Activated T-cell treated with anti-CD3 and anti-CD28 coated beads for 4 hours (primary cell): ENCODE measurements at regions not wholly inside any gene's neighbourhood (a gene's known extent, or its start where the extent isn't known, plus 50 kb on each side); places are given as distances from the start of the nearest gene placed in this dataset.
"Not testable (repeated sequence)": the region's sequence is repeated elsewhere in the genome, so short reads cannot be mapped to it uniquely, and the experiment has no call there.

ENCODE experiments used
- DNase-seq: peaks from one replicate; pipeline ENCODE4 v3.0.0-alpha.2; 2020

DNA sequence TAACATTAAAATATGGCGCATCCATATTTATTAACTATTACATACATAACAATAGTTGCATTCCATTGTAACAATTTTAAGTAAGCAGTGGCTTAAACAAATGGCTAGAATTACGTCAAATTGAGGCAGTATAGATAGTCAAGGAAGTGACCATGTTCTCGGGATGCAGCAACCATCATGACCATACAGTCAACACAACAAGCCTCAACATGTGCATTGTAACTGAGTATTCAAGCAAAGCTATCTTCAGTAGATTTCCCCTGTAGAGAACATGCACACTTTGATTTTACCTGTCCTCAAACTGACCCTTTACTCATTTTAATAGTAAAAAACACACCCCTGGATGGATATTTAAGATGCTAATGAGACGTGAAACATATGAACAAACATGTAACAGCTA, 356.4 kb downstream of the HINT1 start:
- no peak for DNase-seq

DNA sequence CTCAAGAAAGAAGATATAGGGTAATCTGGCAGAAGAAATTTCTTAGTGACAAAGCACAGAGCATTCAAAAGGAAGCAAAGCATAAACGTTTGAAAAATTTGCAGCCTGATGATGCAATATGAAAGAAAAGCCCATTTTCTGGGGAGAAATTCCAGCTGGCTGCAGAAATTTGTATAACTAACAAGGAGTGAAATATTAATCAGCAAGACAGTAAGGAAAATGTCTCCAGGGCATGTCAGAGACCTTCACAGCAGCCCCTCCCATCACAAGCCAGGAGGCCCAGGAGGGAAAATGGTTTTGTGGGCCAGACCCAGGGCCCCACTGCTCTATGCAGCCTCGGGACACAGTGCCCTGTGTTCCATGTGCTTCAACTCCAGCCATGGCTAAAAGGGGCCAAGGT, 359.4 kb downstream of the HINT1 start:
- DNase-seq, result no peak

DNA sequence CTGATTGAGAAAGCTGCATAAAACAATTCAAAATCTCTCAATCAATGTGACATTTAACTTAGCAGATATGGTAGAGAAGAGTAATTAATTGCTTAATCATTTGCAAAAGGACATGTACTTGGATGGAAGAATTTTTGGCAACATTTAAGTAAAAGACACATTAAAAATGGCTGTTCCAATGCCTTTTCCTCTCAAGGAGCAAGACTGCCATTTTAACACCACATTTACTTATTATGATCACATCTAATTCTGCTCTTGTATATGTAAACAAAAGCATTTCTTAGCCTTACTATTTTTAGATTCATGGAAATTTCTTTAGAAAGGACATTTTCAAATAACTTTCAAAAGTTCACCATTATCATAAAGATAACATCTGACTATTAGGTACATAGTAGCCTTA, 360.0 kb downstream of the HINT1 start:
- DNase-seq, result no peak

DNA sequence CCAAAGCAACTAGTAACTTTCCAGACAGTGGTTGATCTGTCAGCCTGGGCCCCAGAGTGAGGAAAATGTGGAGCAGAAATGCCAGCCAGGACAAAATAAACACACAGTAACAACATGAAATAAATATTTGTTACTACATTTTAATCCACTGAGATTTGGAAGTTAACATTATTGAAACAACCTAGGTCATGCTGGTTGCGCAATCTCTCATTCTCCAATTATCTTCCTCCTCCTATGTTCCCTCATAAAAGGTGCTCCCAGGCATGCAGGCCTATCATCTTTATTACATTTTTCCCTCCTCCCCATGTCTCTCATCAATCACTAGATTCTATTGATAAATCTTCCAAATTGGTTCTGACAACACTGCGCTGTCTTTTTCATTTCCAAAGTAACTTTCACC, 363.1 kb downstream of the HINT1 start:
- no peak for DNase-seq

DNA sequence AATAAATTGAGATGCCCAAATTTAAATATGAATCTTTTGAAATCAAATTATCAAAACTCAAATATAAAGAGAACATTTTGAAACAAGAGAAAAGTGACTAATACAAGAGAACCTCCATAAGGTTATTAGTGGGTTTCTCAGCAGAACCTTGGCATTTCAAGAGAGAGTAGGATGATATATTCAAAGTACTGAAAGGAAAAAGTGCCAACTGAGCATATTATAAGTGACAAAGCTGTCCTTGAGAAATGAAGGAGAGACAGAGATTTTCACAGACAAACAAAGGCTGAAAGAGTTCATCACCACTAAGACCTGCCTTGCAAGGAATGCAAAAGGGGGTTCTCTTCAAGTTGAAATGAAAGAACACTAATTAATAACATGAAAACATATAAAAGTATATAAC, 366.0 kb downstream of the HINT1 start:
- no peak for DNase-seq

DNA sequence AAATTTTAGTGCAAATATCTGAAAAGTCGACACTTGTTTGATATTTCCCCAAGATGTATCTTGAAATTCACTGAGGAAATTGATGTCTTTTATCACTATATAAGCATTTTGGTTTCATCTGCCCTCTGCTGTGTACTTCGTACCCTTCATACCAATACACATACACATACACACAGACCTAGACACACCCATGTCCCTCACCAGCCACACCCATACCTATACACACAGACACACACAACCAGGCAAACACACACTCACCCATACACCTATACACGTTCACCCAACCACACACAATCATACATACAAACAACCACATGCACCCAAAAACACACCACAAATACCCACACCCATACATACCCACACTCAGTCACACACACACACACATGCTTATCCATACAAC, 367.8 kb downstream of the HINT1 start:
- no peak for DNase-seq

DNA sequence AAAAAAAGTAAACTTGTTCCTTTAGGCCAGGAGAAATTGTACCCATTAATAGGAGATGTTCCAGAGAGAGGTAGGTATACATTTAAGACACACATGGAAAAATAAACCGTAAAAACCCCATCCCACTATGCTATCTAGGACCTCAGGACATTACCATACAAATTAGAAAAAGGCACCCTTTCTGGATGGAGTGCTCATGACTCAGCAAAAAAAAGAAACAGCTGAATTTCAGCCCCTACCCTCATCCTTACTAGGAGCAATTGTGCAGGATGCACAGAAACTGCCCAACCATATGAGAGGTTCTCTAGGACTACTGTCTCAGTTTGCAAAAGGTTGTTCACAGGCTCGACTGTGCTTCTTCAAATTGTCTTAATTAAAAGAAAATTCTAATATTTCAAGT, 368.2 kb downstream of the HINT1 start:
- no peak for DNase-seq

DNA sequence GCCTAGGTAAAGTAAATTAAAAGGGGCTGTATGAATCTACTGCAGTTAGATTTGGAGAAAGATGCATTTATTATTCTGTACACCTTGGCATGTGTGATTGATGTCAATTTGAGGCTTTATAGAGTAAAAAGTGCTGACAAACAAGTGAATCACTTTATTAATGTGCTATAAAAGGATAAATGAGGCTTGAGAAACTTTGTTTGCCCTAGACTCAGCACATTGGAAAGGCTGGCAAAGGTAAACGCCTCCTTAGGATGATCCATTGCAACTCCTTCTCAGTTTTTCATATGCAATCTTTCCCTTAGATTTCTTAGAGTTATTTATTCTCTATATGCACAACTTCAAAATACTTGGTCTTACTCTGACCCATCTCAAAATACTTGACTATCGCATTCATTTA, 369.0 kb downstream of the HINT1 start:
- no peak for DNase-seq

DNA sequence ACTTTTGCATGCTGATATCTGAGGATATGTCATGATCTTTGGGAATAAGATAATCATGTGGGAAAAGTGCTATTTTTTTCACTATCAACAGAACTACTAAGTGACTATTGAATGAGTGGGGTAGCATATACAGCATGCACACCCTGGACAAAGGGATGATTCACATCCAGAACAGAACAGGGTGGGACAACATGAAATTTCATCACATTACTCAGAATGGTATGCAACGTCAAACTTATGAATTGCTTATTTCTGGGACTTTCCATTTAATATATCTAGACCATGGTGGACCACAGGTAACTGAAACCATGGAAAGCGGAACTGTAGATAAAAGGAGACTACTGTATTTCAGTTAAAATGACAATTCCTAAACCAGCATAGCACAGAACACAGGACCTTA, 370.0 kb downstream of the HINT1 start:
- DNase-seq, result no peak

DNA sequence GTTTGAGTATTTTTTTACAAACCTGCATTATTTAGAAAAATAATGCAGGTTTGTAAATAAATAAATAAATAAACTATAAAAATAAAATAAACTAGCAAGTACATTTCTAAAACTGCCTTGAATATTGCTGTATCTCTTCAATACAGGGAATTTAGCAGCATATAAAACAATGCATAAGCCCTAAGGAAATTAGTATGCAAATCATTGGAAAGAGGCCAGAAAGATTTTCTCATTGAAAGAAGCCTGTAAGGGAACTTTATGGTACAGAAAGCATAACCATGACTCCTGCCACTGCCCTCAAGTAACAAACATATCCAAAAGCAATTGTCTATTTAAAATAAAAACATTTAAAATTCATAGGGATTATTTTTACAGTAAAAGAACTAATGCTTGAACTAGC, 387.3 kb downstream of the HINT1 start:
- DNase-seq, result no peak

DNA sequence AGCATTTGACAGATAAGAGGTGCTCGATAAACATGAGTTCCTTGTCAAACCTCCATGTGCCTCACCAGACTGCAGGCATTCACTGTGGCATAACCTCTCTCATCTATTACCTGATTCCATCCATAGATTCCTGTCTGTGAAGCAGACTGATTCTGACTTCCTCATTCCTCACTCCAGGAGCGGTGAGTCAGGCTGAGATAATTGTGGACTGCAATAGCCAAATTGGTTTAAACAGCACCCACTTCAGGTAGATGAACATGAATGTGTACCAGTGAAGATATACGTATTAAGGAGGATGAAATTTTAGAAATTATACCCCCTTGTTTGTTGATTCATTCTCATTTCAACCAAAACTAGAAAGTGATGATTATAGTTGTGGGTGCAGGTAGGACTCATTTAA, 391.2 kb downstream of the HINT1 start:
- no peak for DNase-seq

DNA sequence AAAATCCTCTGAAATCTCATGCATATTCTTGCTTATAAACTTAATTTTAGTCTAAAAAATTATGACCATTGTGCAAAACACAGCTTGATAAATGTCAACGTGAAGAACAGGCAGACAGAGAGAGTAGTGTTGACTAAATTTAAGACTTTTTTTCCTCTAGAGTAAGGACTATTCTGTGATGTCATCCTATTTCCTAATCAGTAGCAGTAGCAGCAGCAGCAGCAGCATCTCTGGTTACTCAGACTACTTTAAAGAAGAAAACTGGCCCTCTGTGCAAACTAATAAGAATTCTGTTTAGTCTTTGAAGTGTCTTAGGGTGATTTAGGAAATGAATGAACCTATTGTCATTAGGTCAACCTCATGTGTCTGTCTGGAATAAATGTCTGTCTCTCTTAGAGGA, 403.0 kb downstream of the HINT1 start:
- DNase-seq, result no peak

DNA sequence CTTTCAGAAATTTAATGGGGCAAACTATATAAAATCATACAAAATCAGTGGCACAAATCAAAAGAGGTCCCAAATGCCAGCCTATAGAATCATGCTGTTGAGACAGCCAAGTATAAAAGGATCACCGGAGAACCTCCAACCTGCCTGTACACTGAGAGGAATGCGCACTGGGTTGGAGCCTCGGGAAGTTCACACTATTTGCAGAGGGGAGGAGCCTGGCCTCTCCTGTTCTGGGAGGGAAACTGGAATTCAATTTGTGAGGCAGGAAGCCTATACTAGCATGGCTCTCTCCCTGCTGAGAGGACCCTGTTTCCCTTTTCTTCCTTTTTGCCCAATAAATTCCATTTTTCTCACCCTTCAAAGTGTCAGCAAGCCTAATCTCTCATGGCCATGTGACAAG, 406.0 kb downstream of the HINT1 start:
- no peak for DNase-seq

DNA sequence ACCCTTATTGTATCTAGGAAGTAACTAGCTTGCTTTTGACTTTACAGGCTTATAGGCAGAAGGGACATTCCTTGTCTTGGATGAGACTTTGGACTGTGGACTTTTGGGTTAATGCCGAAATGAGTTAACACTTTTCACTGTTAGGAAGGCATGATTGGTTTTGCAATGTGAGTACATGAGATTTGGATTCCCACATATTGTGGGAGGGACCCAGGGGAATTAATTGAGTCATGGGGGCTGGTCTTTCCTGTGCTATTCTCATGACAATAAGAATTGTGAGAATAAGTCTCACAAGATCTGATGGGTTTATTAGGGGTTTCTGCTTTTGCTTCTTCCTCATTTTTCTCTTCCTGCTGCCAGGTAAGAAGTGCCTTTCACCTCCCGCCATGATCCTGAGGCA, 417.5 kb downstream of the HINT1 start:
- no peak for DNase-seq

DNA sequence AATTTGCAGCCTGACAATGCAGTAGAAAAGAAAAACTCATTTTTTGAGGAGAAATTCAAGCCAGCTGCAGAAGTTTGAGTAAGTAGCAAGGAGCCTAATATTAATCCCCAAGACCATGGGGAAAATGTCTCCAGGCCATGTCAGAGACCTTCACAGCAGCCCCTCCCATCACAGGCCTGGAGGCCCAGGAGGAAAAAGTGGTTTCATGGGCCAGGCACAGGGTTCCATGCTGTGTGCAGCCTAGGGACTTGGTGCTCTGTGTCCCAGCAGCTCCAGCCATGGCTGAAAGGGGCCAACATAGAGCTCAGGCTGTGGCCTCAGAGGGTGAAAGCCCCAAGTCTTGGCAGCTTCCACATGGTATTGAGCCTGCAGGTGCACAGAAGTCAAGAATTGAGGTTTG, 418.4 kb downstream of the HINT1 start:
- DNase-seq, result not testable (repeated sequence)

DNA sequence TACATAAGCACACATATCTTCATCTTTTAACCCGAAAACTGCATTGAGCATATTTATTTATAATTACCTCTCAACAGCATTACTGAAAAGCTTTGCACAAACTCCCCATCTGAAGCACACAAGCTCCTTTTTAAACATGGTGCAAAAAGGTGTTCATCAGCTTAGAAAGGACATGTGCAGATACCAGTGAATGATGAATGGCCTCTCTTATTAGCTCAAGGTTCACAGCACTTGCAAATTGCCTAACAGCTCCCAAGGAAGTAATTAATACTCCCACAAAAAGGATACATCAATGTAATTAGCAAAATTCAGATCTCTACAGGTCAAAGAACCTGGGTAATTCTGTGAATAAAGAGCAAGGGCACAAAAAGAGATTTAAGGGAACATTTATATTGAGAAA, 422.0 kb downstream of the HINT1 start:
- DNase-seq, result no peak

DNA sequence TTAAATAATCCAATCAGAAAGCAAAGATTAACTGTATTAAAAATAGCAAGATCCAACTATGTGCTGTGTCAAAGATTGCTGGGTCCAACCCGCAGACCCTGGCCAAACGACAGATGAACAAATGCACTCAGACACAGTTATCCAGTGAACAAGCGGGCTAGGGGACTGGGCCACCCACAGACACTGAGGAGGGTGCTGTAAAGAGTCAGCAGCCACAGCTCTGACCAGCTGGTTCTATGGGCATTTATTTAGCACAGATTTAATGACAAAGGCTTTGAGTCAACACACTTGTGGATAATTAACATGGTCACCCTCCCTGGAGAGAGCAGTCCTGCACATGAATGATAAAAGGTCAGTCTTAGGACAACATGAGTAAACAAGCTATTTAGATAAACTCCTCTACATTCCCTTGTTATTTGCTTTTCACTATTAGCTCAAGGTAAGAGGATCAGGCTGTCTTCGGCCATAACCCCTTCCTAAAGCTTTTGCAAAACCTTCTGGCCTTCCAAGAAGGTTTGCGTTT, 424.9 kb downstream of the HINT1 start:
- DNase-seq, result no peak

DNA sequence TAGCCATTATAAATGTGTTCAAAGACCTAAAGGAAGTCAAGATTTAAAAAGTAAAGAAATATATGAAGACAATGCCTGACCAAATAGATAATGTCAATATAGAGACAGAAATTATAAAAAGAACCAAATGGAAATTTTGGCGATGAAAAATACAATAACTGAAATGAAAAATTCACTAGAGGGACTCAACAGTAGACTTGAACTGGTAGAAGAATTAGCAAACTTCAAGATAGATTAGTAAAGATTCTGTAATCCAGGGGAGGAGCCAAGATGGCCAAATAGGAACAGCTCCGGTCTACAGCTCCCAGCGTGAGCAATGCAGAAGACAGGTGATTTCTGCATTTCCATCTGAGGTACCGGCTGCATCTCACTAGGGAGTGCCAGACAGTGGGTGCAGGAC, 433.2 kb downstream of the HINT1 start:
- no peak for DNase-seq

DNA sequence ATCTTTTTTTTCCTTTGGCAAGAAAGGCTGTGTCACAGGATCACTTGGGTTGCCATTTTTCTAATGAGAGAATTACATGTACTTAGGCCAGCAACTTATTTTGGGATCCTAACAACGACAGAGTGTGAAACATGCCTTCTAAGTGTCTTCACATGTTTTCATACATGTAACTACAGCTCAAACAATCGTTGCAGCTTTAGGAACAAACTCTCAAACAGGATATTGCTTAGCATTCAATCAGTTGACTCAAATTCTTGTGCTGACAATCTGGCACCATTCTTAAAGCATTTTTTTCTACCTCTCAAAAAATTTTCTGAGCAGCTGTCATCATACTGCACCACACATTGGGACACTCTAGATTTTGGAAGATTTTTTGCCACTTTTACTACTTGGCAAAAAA, 435.5 kb downstream of the HINT1 start:
- no peak for DNase-seq

DNA sequence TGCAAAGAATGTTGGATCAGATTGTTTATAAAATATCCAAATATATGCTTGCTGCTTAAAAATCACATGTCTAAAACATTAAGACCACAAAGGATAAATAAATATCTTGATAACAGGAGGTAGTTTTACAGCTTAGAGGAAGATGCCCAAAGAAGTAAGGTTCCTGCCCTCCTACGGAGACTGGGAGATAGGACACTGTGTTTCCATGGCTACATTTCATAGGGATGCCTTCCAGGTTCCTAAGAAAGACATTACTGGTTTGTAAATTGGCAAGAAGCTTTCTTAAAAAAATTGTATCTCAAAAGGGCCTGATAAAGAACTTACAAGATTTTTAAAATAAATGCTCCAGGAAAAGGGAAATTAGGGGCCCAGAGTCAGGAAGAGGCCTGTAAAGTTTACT, 437.2 kb downstream of the HINT1 start:
- DNase-seq, result no peak

DNA sequence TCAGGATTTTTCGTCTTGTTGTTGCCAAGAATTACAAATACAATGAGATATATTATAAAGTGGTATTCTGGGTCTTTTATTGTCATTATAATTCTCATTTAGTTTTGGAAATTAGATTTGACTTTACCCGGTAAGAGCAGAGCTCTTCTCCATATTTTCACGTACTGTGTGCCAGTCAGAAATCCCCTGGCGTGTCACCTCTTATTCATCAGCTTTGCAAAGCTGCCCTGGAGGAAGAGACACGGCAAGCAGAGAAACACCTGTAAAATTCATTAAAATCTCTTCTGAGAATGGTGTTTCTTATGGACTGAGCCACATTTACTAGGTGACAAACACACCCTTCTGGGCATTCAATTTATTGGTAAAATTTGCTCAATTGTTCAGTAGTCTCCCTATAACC, 440.4 kb downstream of the HINT1 start:
- no peak for DNase-seq

DNA sequence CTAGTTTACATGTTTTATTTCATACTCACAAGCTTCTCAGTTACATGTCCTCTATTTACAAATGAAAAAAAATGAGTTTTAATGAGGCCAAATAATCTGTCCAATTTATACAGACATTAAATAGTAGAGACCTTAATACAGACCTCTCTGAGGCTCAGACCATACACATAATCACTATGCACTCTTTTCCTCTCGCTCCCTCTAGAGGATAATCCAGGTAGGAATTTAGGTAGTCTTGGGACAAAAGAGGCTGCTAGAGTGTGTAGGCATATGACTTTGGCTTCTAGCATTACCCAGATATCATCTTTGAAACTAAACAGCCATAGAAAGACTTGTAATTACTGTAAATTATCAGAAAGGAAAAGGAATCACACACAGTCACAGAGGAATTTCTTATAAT, 444.7 kb downstream of the HINT1 start:
- DNase-seq, result no peak

DNA sequence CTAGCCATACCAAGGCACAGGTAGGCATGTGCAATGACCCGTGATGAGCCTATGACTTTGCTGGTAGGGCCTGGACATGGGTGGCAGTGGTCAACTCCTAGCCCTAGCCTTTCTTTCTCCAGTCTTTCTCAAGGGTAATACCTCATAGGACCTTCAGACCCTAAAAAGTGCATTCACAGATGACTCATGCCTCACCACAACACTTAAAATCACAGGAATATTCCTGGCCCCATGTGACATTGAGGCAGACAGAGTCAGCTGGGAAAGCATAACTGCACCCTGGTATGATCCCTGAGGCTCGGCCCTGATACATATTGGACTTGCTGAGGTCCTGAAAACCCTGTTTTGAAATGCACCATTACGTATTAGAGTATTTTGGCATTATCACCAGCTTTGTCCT, 449.5 kb downstream of the HINT1 start:
- DNase-seq, result no peak

DNA sequence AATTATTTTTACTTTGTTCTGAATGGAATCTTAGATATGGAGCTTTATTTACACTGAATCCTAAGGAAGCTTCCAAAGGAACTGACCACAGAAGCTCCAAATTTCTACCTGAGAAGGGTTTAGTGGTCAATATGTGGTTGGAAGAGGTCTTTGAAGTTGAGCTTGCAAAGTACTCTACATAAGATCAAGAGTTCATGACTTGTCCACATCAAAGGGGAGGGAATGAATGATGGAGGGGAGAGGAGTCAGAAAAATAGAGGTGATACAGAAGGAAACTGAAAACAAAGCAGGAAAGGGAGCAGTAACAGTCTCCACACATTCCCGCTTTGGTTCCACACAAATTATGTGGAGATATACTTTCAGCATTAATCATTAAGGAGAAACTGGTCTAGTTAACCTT, 450.9 kb downstream of the HINT1 start:
- DNase-seq, result no peak

DNA sequence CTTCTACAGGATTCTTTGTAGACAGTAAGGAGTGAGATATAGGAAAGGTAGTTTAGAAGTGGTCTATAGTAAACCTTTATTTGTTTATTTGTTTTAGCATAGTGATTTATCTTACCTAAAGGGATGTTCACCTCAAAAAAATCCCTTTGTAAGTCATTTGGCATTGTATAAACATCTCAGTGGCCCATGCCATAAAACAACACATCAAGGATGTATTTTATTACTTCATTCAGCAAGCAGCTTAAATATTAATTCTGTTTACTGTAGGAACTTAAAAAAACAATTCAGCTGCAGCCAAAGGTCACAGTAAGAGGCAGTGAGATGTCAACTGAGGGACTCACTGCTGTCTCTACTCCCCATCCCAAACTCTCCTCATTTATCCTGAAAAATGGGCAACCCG, 452.7 kb downstream of the HINT1 start:
- DNase-seq, result no peak

DNA sequence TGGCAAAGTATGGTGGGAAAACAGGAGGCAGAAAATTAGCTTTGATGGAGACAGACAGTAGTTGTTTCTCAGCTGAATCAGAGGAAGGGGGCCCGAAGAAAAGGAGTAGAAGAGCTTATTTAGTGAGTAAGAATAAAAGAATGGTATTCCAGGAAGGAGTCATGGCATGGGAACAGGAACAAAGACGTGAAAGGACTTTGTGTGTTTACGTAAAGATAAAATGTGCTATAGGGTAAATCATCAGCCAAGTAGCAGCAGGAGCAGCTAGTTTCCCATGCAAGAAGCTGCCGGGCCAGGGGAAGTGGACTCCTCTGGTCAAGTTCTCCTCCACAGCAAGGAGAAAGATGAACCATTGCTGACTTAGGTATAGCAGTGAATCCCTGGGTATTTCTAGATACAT, 454.5 kb downstream of the HINT1 start:
- no peak for DNase-seq
